Neuronal stem cell (in vitro differentiated cells): ENCODE measurements at regions not wholly inside any gene's neighbourhood (a gene's known extent, or its start where the extent isn't known, plus 50 kb on each side); places are given as distances from the start of the nearest gene placed in this dataset.

Source experiments
- DNase-seq: peaks from one replicate; pipeline ENCODE4 v3.0.0-alpha.2; 2013; ENCODE audit warnings: low spot score
- H2AFZ ChIP-seq: one replicate; pipeline ENCODE4 v1.6.1; 2013; ENCODE audit warnings: mild to moderate bottlenecking, low read length, inconsistent platforms
- H2AK5ac ChIP-seq: 2 replicates; pipeline ENCODE4 v1.6.1; 2013; ENCODE audit warnings: low read depth, mild to moderate bottlenecking, inconsistent platforms, low read length, moderate library complexity, mixed read lengths
- H2BK120ac ChIP-seq: 2 replicates; pipeline ENCODE4 v1.6.1; 2013; ENCODE audit warnings: low read depth, mild to moderate bottlenecking, inconsistent platforms, low read length, moderate library complexity, mixed read lengths
- H2BK12ac ChIP-seq: one replicate; pipeline ENCODE4 v1.6.1; 2013; ENCODE audit warnings: low read length, inconsistent platforms
- H2BK15ac ChIP-seq: 2 replicates; pipeline ENCODE4 v1.6.1; 2013; ENCODE audit warnings: mild to moderate bottlenecking, low read length, inconsistent platforms, mixed read lengths
- H2BK5ac ChIP-seq: one replicate; pipeline ENCODE4 v1.6.1; 2013; ENCODE audit warnings: inconsistent platforms, mild to moderate bottlenecking, low read length, moderate library complexity
- H3K14ac ChIP-seq: one replicate; pipeline ENCODE4 v1.6.1; 2013; ENCODE audit warnings: low read length, inconsistent platforms
- H3K18ac ChIP-seq: 2 replicates; pipeline ENCODE4 v1.6.1; 2013; ENCODE audit warnings: low read length, inconsistent platforms
- H3K23ac ChIP-seq: 2 replicates; pipeline ENCODE4 v1.6.1; 2013; ENCODE audit warnings: low read depth, mild to moderate bottlenecking, mixed read lengths, low read length, inconsistent platforms; ENCODE audit not compliant: poor library complexity
- H3K27ac ChIP-seq: replicated peaks from 3 replicates; pipeline ENCODE4 v1.5.1; 2013; ENCODE audit warnings: low read length, inconsistent platforms
- H3K27me3 ChIP-seq, 3 experiments: 2 replicates each; pipeline ENCODE4 v1.6.1; 2013; ENCODE audit warnings: low read length in 3 of 3, mild to moderate bottlenecking in 2 of 3, inconsistent platforms in 1 of 3, low read depth in 1 of 3, mixed read lengths in 1 of 3, moderate library complexity in 1 of 3; ENCODE audit not compliant: control insufficient read depth in 3 of 3, insufficient read depth in 3 of 3
- H3K36me3 ChIP-seq, 2 donors: replicated peaks in 1 of 2; 2 replicates each; pipeline ENCODE4 v1.6.1; 2013; ENCODE audit warnings: low read length in 2 of 2; ENCODE audit not compliant: control insufficient read depth in 2 of 2, insufficient read depth in 2 of 2
- H3K4ac ChIP-seq: 2 replicates; pipeline ENCODE4 v1.6.1; 2013; ENCODE audit warnings: inconsistent platforms, mild to moderate bottlenecking, low read length, moderate library complexity
- H3K4me1 ChIP-seq, 2 donors: 1 replicate in 1 of 2; 2 replicates in 1 of 2; pipeline ENCODE4 v1.6.1; 2013; ENCODE audit warnings: low read length in 2 of 2, low read depth in 1 of 2; ENCODE audit not compliant: control insufficient read depth in 2 of 2, insufficient read depth in 1 of 2
- H3K4me2 ChIP-seq: one replicate; pipeline ENCODE4 v1.6.1; 2013; ENCODE audit warnings: mild to moderate bottlenecking, low read length, inconsistent platforms; ENCODE audit not compliant: insufficient read depth, poor library complexity, severe bottlenecking
- H3K4me3 ChIP-seq, 2 donors: 2 replicates each; pipeline ENCODE4 v1.5.1; 2013; ENCODE audit warnings: low read length in 2 of 2, mild to moderate bottlenecking in 2 of 2, inconsistent platforms in 1 of 2, moderate library complexity in 1 of 2
- H3K79me1 ChIP-seq: one replicate; pipeline ENCODE4 v1.6.1; 2013; ENCODE audit warnings: low read depth, mild to moderate bottlenecking, inconsistent platforms, low read length, moderate library complexity
- H3K9ac ChIP-seq: one replicate; pipeline ENCODE4 v1.6.1; 2013; ENCODE audit warnings: mild to moderate bottlenecking, low read depth, low read length, inconsistent platforms; ENCODE audit not compliant: poor library complexity
- H3K9me3 ChIP-seq, 2 donors: replicated peaks in 1 of 2; 2 replicates each; pipeline versions ENCODE3 to v1.6.1; 2013; ENCODE audit warnings: low read length in 2 of 2, mild to moderate bottlenecking in 2 of 2, inconsistent platforms in 1 of 2, low read depth in 1 of 2, mixed read lengths in 1 of 2, moderate library complexity in 1 of 2; ENCODE audit not compliant: control insufficient read depth in 2 of 2, insufficient read depth in 1 of 2
- H4K8ac ChIP-seq: one replicate; pipeline ENCODE4 v1.6.1; 2013; ENCODE audit warnings: low read depth, mild to moderate bottlenecking, inconsistent platforms, low read length, moderate library complexity
- H4K91ac ChIP-seq: one replicate; pipeline ENCODE4 v1.6.1; 2013; ENCODE audit warnings: low read length, low read depth, mild to moderate bottlenecking, inconsistent platforms; ENCODE audit not compliant: poor library complexity
- WGBS, 2 donors: extraction: QIAGEN DNeasy Blood & Tissue Kit; methylation state at CpG; one replicate each; pipeline ENCODE4 v1.1.7; 2013; ENCODE audit warnings: missing lambda C conversion rate in 2 of 2, mixed read lengths in 1 of 2; ENCODE audit not compliant: insufficient read length in 2 of 2, insufficient replicate concordance in 1 of 2; ENCODE audit errors: extremely low coverage in 2 of 2; 5-methylcytosine and 5-hydroxymethylcytosine counted together

- Histone ChIP-seq H3K4me1 (no peaks in the 10 kb centered on the region), H3K9ac (no peak overlapping the region), H2BK5ac (no peak overlapping the region), H3K27me3 (peaks cover 0 to 4% (median 0%) of the 10 kb centered on the region in 3 experiments), H3K36me3 (no peaks in the 10 kb centered on the region), H3K4me2 (no peak overlapping the region), H3K23ac (no peak overlapping the region), H2BK15ac (no peak overlapping the region), H2BK12ac (no peak overlapping the region), H3K4ac (no peak overlapping the region), H3K14ac (no peak overlapping the region), H2AFZ (no peak overlapping the region), H2AK5ac (no peak overlapping the region), H3K18ac (no peak overlapping the region), H3K9me3 (no peaks in the 10 kb centered on the region), H2BK120ac (no peak overlapping the region), H4K8ac (no peak overlapping the region), H3K79me1 (no peaks in the 10 kb centered on the region), H4K91ac (no peak overlapping the region), H3K4me3 (no peak overlapping the region), H3K27ac (no peak overlapping the region)
- no CpG with 5 or more reads among the region's 2 CpGs for WGBS, 2 donors
- no peak for DNase-seq
Measured at GRCh38 chr20:52399352-52399751, 207.8 kb upstream of the ZFP64 start.

GRCh38 chr20:52389606-52390005 lies 198.0 kb upstream of the ZFP64 start:
- Histone ChIP-seq H3K27me3 (no peaks in the 10 kb centered on the region), H3K9ac (no peak overlapping the region), H2AK5ac (no peak overlapping the region), H3K23ac (no peak overlapping the region), H2AFZ (no peak overlapping the region), H4K8ac (no peak overlapping the region), H3K4me1 (peaks cover 0 to 2% of the 10 kb centered on the region in 2 donors), H2BK120ac (no peak overlapping the region), H3K4ac (no peak overlapping the region), H2BK5ac (no peak overlapping the region), H3K14ac (no peak overlapping the region), H2BK15ac (no peak overlapping the region), H2BK12ac (no peak overlapping the region), H3K18ac (no peak overlapping the region), H3K36me3 (no peaks in the 10 kb centered on the region), H4K91ac (no peak overlapping the region), H3K4me3 (no peak overlapping the region), H3K4me2 (no peak overlapping the region), H3K79me1 (no peaks in the 10 kb centered on the region), H3K27ac (no peak overlapping the region), H3K9me3 (peaks cover 0 to 4% of the 10 kb centered on the region in 2 donors)
- DNase-seq, result no peak
- WGBS, 2 donors, result no CpG with 5 or more reads among the region's 1 CpG

- H2BK5ac ChIP-seq, result no peak overlapping the region
- H2BK120ac ChIP-seq, result no peak overlapping the region
- H2BK12ac ChIP-seq, result no peak overlapping the region
- H2AFZ ChIP-seq, result no peak overlapping the region
- no peak overlapping the region for H4K8ac ChIP-seq
- no peak overlapping the region for H3K27ac ChIP-seq
- no peak overlapping the region for H2BK15ac ChIP-seq
- no peak overlapping the region for H2AK5ac ChIP-seq
- no peaks in the 10 kb centered on the region for H3K27me3 ChIP-seq
- H3K79me1 ChIP-seq, result no peaks in the 10 kb centered on the region
- no peak overlapping the region for H3K4ac ChIP-seq
- no CpG with 5 or more reads among the region's 10 CpGs for WGBS, 2 donors
- H3K4me2 ChIP-seq, result no peak overlapping the region
- H3K23ac ChIP-seq, result no peak overlapping the region
- H3K18ac ChIP-seq, result no peak overlapping the region
- peaks cover 0 to 2% of the 10 kb centered on the region in 2 donors for H3K4me1 ChIP-seq
- H3K9ac ChIP-seq, result no peak overlapping the region
- no peak overlapping the region for H4K91ac ChIP-seq
- no peak for DNase-seq
- H3K36me3 ChIP-seq, result no peaks in the 10 kb centered on the region
- H3K9me3 ChIP-seq, result peaks cover 0 to 4% of the 10 kb centered on the region in 2 donors
- no peak overlapping the region for H3K4me3 ChIP-seq
- no peak overlapping the region for H3K14ac ChIP-seq
Measured at GRCh38 chr20:52383995-52384621, 192.5 kb upstream of the ZFP64 start.

- Histone ChIP-seq H3K4me2 (no peak overlapping the region), H3K14ac (no peak overlapping the region), H2BK12ac (no peak overlapping the region), H4K91ac (no peak overlapping the region), H2BK120ac (no peak overlapping the region), H2BK5ac (no peak overlapping the region), H3K9ac (no peak overlapping the region), H2AFZ (no peak overlapping the region), H4K8ac (no peak overlapping the region), H3K18ac (no peak overlapping the region), H3K4me1 (peaks cover 0 to 2% of the 10 kb centered on the region in 2 donors), H3K36me3 (no peaks in the 10 kb centered on the region), H3K27ac (no peak overlapping the region), H2AK5ac (no peak overlapping the region), H3K4ac (no peak overlapping the region), H3K9me3 (peaks cover 0 to 4% of the 10 kb centered on the region in 2 donors), H3K79me1 (no peaks in the 10 kb centered on the region), H2BK15ac (no peak overlapping the region), H3K27me3 (no peaks in the 10 kb centered on the region), H3K4me3 (no peak overlapping the region), H3K23ac (no peak overlapping the region)
- no CpG with 5 or more reads among the region's 4 CpGs for WGBS, 2 donors
- no peak for DNase-seq
Measured at GRCh38 chr20:52382933-52383332, 191.4 kb upstream of the ZFP64 start.
